SK-N-SH (cell line): ENCODE measurements at regions not wholly inside any gene's neighbourhood (a gene's known extent, or its start where the extent isn't known, plus 50 kb on each side); places are given as distances from the start of the nearest gene placed in this dataset.

Source experiments
- CTCF ChIA-PET: fragments of 300-600, 350-600 bp; formaldehyde crosslinking; extraction: SDS; loops from one replicate; lab custom pipeline; 2021; lab: Yijun Ruan, JAX
- POLR2A ChIA-PET: fragments of 350-600 bp; sonication (Branson Sonifier 250); formaldehyde crosslinking; extraction: SDS; loops from one replicate; lab custom pipeline; 2020; ENCODE audit warnings: antibody characterized with exemption, inconsistent platforms; lab: Yijun Ruan, JAX
- DNase-seq: peaks from one replicate; pipeline ENCODE4 v3.0.0; 2012
- H2AFZ ChIP-seq: fragments of 200-600 bp; sonication (generic); 2 replicates; pipeline ENCODE4 v1.8.1; 2016; ENCODE audit warnings: antibody characterized with exemption, mild to moderate bottlenecking, low read depth
- H3F3A ChIP-seq: fragments of 200-600 bp; sonication (generic); replicated peaks from 2 replicates; pipeline ENCODE3; 2016; ENCODE audit warnings: antibody characterized with exemption, mild to moderate bottlenecking; ENCODE audit not compliant: insufficient read depth
- H3K27ac ChIP-seq, 2 experiments: fragments of 200-500 bp in 1 of 2; fragments of 200-600 bp in 1 of 2; sonication (Bioruptor generic) in 1 of 2; sonication (generic), shearing (Covaris generic) in 1 of 2; 2 replicates each; pipeline versions ENCODE4 v1.5.1 to v1.6.1; 2014 to 2016; ENCODE audit warnings: low read depth in 2 of 2, inconsistent platforms in 1 of 2, low read length in 1 of 2, mild to moderate bottlenecking in 1 of 2, mixed read lengths in 1 of 2
- H3K27me3 ChIP-seq: fragments of 200-600 bp; sonication (generic), shearing (Covaris generic); 2 replicates; pipeline ENCODE4 v1.6.1; 2016; ENCODE audit warnings: mixed run types; ENCODE audit not compliant: insufficient read depth
- H3K36me3 ChIP-seq, 2 experiments: fragments of 200-500 bp in 1 of 2; fragments of 200-600 bp in 1 of 2; sonication (Bioruptor generic) in 1 of 2; sonication (generic) in 1 of 2; replicated peaks in 1 of 2; 2 replicates each; pipeline versions ENCODE3 to v1.5.1; 2014 to 2016; ENCODE audit warnings: low read length in 1 of 2, mild to moderate bottlenecking in 1 of 2; ENCODE audit not compliant: insufficient read depth in 2 of 2, control insufficient read depth in 1 of 2
- H3K4me1 ChIP-seq, 2 experiments: fragments of 200-500 bp in 1 of 2; fragments of 200-600 bp in 1 of 2; sonication (Bioruptor generic) in 1 of 2; sonication (generic), shearing (Covaris generic) in 1 of 2; 2 replicates each; pipeline versions ENCODE4 v1.5.1 to v1.6.1; 2014 to 2016; ENCODE audit warnings: low read depth in 1 of 2, low read length in 1 of 2, mixed run types in 1 of 2; ENCODE audit not compliant: insufficient read depth in 2 of 2, control insufficient read depth in 1 of 2
- H3K4me2 ChIP-seq: fragments of 200-600 bp; sonication (generic), shearing (Covaris generic); 2 replicates; pipeline ENCODE4 v1.6.1; 2017; ENCODE audit warnings: mixed run types
- H3K4me3 ChIP-seq, 2 experiments: fragments of 200-500 bp in 1 of 2; fragments of 200-600 bp in 1 of 2; sonication (Bioruptor generic) in 1 of 2; sonication (generic), shearing (Covaris generic) in 1 of 2; 2 replicates each; pipeline versions ENCODE4 v1.5.1 to v1.8.1; 2014 to 2016; ENCODE audit warnings: low read depth in 2 of 2, inconsistent platforms in 1 of 2, low read length in 1 of 2, mild to moderate bottlenecking in 1 of 2, mixed read lengths in 1 of 2, moderate library complexity in 1 of 2
- H3K79me2 ChIP-seq: fragments of 200-600 bp; sonication (generic); 2 replicates; pipeline ENCODE4 v1.8.1; 2017; ENCODE audit warnings: mild to moderate bottlenecking; ENCODE audit not compliant: insufficient read depth
- H3K9ac ChIP-seq: fragments of 200-600 bp; sonication (generic); 2 replicates; pipeline ENCODE4 v1.6.1; 2017; ENCODE audit warnings: mixed run types
- H3K9me2 ChIP-seq: fragments of 200-600 bp; sonication (generic); 2 replicates; pipeline ENCODE4 v1.6.1; 2017; ENCODE audit warnings: mixed run types
- H3K9me3 ChIP-seq: fragments of 200-600 bp; sonication (generic); 2 replicates; pipeline ENCODE4 v1.6.1; 2017; ENCODE audit warnings: mixed run types, mild to moderate bottlenecking, moderate library complexity
- H4K20me1 ChIP-seq: fragments of 200-600 bp; sonication (generic); 2 replicates; pipeline ENCODE4 v1.6.1; 2017; ENCODE audit warnings: mild to moderate bottlenecking, mixed run types; ENCODE audit not compliant: insufficient read depth
- CHD2 ChIP-seq: fragments of 150-350 bp; IDR thresholded peaks from 2 replicates; pipeline ENCODE4 v1.6.1; 2018; ENCODE audit warnings: low read length; ENCODE audit not compliant: partially characterized antibody
- ELF1 ChIP-seq: IDR thresholded peaks from 2 replicates; pipeline ENCODE4 v1.4.0; 2012
- EP300 ChIP-seq, 2 experiments: IDR thresholded peaks; 2 replicates each; pipeline versions ENCODE4 v1.4.0 to v1.6.1; 2012; ENCODE audit warnings: borderline replicate concordance in 1 of 2, low read depth in 1 of 2, low read length in 1 of 2
- EZH2phosphoT487 ChIP-seq: fragments of 200-600 bp; sonication (generic); IDR thresholded peaks from 2 replicates; pipeline ENCODE4 v1.6.1; 2017; ENCODE audit warnings: low read depth, mixed run types, mild to moderate bottlenecking, antibody characterized with exemption, moderate library complexity, borderline replicate concordance
- FOXM1 ChIP-seq: IDR thresholded peaks from 2 replicates; pipeline ENCODE4 v1.4.0; 2012; ENCODE audit warnings: low read depth, mild to moderate bottlenecking
- IRF3 ChIP-seq: fragments of 150-350 bp; IDR thresholded peaks from 2 replicates; pipeline ENCODE4 v1.6.1; 2016; ENCODE audit warnings: mild to moderate bottlenecking, low read depth, low read length
- JUND ChIP-seq: IDR thresholded peaks from 2 replicates; pipeline ENCODE4 v1.4.0; 2012
- PBX3 ChIP-seq: IDR thresholded peaks from 2 replicates; pipeline ENCODE4; 2012
- RCOR1 ChIP-seq: fragments of 150-350 bp; IDR thresholded peaks from 2 replicates; pipeline ENCODE4 v1.6.1; 2017; ENCODE audit warnings: antibody characterized with exemption, low read length
- RFX5 ChIP-seq: IDR thresholded peaks from 2 replicates; pipeline ENCODE4 v1.6.1; 2012; ENCODE audit warnings: mild to moderate bottlenecking, improper control_type of control experiment, low read length
- RXRA ChIP-seq: IDR thresholded peaks from 2 replicates; pipeline ENCODE4 v1.4.0; 2012; ENCODE audit warnings: low read depth, mild to moderate bottlenecking, borderline replicate concordance
- SIN3A ChIP-seq: IDR thresholded peaks from 2 replicates; pipeline ENCODE4 v1.6.1; 2012; ENCODE audit warnings: low read depth, mild to moderate bottlenecking, low read length, moderate library complexity, borderline replicate concordance
- SMC3 ChIP-seq: IDR thresholded peaks from 2 replicates; pipeline ENCODE4 v1.6.1; 2012; ENCODE audit warnings: low read depth, low read length, improper control_type of control experiment
- TCF12 ChIP-seq: IDR thresholded peaks from 2 replicates; pipeline ENCODE4 v1.4.0; 2012
- TEAD4 ChIP-seq: IDR thresholded peaks from 2 replicates; pipeline ENCODE4 v1.4.0; 2012; ENCODE audit warnings: mild to moderate bottlenecking, borderline replicate concordance; ENCODE audit not compliant: insufficient read depth
- USF2 ChIP-seq: fragments of 150-350 bp; IDR thresholded peaks from 2 replicates; pipeline ENCODE4 v1.6.1; 2017; ENCODE audit warnings: antibody characterized with exemption, low read length, low read depth, borderline replicate concordance
- YY1 ChIP-seq: IDR thresholded peaks from 2 replicates; pipeline ENCODE4 v1.4.0; 2012; ENCODE audit warnings: low read depth, mild to moderate bottlenecking
- ZBTB33 ChIP-seq: IDR thresholded peaks from 2 replicates; pipeline ENCODE4 v1.4.0; 2012; ENCODE audit warnings: low read depth, borderline replicate concordance
- WGBS: methylation state at CpG from one replicate; pipeline ENCODE4 v1.1.6; 2017; ENCODE audit warnings: low lambda C conversion rate; 5-methylcytosine and 5-hydroxymethylcytosine counted together
- TF ChIP-seq, protein P1 (sequence below): IDR thresholded peaks from 2 replicates; pipeline ENCODE4 v1.6.1; 2012; ENCODE audit warnings: mild to moderate bottlenecking, low read depth, low read length, moderate library complexity

- Histone ChIP-seq H3K36me3 (no peaks in the 10 kb centered on the region), H2AFZ (no peak overlapping the region), H3K9ac (no peak overlapping the region), H3K9me2 (no peaks in the 10 kb centered on the region), H3K9me3 (no peaks in the 10 kb centered on the region), H4K20me1 (no peaks in the 10 kb centered on the region), H3K4me3 (no peak overlapping the region), H3F3A (no peaks in the 10 kb centered on the region), H3K27ac (no peak overlapping the region), H3K27me3 (no peaks in the 10 kb centered on the region), H3K4me1 (no peaks in the 10 kb centered on the region; a peak in 2 of 4 replicates), H3K4me2 (no peak overlapping the region), H3K79me2 (no peaks in the 10 kb centered on the region)
- CTCF ChIA-PET, result no interaction called here
- DNase-seq, result no peak
- WGBS, result 73% methylated on average over 2 of the region's 2 CpGs
- POLR2A ChIA-PET, result no interaction called here
- TF ChIP-seq RXRA (no peak), RCOR1 (no peak), FOXM1 (no peak), ELF1 (no peak), CHD2 (no peak), EZH2phosphoT487 (no peak), RFX5 (no peak), JUND (no peak), YY1 (no peak), SIN3A (no peak), EP300 (IDR thresholded peaks at IDR 0.05; ENCODE audit: borderline replicate concordance in 1 of 2, low read depth in 1 of 2, low read length in 1 of 2) (no peak), TEAD4 (no peak), TCF12 (no peak), USF2 (no peak), IRF3 (no peak), ZBTB33 (no peak), SMC3 (no peak), PBX3 (no peak)
- TF ChIP-seq, protein P1, sequence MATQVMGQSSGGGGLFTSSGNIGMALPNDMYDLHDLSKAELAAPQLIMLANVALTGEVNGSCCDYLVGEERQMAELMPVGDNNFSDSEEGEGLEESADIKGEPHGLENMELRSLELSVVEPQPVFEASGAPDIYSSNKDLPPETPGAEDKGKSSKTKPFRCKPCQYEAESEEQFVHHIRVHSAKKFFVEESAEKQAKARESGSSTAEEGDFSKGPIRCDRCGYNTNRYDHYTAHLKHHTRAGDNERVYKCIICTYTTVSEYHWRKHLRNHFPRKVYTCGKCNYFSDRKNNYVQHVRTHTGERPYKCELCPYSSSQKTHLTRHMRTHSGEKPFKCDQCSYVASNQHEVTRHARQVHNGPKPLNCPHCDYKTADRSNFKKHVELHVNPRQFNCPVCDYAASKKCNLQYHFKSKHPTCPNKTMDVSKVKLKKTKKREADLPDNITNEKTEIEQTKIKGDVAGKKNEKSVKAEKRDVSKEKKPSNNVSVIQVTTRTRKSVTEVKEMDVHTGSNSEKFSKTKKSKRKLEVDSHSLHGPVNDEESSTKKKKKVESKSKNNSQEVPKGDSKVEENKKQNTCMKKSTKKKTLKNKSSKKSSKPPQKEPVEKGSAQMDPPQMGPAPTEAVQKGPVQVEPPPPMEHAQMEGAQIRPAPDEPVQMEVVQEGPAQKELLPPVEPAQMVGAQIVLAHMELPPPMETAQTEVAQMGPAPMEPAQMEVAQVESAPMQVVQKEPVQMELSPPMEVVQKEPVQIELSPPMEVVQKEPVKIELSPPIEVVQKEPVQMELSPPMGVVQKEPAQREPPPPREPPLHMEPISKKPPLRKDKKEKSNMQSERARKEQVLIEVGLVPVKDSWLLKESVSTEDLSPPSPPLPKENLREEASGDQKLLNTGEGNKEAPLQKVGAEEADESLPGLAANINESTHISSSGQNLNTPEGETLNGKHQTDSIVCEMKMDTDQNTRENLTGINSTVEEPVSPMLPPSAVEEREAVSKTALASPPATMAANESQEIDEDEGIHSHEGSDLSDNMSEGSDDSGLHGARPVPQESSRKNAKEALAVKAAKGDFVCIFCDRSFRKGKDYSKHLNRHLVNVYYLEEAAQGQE, result no peak
Observed at GRCh38 chr5:103364074-103364473, 105.5 kb downstream of the MACIR start.
